COLO668 (cell line): ENCODE measurements at regions not wholly inside any gene's neighbourhood (a gene's known extent, or its start where the extent isn't known, plus 50 kb on each side); places are given as distances from the start of the nearest gene placed in this dataset.

Source experiments
- DNase-seq: peaks from one replicate; lab custom pipeline; 2025; ENCODE audit not compliant: unreplicated experiment; lab: John Stamatoyannopoulos, UW

DNA sequence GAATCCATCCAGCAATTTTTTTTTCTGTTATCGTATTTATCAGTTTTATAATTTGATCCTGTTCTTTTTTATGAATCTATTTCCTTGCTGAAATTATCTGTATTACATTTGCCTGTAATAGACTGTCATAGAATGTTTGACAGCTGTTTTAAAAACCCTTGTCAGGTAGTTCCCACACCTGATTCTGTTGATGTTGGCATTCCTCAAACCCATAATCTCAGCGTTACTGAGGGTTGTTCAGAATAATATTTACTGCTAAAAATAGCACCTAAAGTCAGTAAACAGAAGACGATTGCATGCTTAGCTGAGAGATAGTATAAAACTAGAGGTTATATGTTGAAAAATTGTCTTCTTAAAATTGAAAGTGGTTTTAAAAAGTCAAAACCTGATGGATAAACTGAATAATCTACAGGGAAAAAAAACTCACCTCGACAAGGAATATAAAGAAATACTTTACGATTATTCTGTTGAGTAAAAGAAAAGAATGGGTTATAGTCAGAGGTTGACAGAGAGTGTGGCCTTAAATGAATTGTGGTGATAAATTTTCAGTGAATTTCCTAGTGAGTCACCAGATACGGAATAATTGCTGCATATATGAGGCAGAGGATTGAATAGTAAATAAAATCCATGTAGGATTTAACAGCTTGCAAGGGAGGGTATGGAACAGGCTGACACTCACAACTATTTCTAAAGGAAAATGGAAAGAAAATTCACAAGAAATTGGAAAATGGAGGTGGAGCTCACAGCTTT, 824.1 kb upstream of the IGFBP3 start:
- DNase-seq = no peak

- no peak for DNase-seq
Observed at GRCh38 chr7:46742601-46743000, 821.5 kb upstream of the IGFBP3 start.

DNA sequence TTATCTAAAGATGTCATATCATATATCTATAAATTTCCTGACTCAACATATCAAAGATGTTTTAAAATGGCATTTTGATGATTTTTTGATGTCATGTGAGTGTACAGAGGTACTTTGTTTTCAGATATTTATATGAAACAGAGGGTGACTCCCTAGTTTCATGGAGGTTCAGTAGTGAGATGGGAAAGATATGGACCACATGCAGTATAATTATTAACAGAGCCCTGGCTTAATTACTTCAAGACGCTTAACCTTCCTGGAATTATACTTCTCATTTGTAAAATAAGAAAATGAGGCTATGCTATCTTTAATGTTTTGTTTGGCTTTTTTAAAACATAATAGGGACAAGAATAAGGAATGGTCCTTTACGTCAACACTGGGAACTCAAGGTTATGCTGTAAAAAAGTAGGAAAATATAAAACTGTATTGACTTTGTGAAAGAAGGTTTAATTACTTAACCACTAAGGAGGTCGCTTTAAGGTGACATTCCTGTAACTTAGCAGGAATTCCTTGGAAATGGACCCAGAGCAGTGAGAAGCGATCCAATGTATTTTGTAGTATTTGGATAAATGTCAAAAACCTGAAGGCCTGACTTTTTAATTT, 821.0 kb upstream of the IGFBP3 start:
- no peak for DNase-seq

- DNase-seq = no peak
Observed at GRCh38 chr7:46741181-46741580, 820.1 kb upstream of the IGFBP3 start.

DNA sequence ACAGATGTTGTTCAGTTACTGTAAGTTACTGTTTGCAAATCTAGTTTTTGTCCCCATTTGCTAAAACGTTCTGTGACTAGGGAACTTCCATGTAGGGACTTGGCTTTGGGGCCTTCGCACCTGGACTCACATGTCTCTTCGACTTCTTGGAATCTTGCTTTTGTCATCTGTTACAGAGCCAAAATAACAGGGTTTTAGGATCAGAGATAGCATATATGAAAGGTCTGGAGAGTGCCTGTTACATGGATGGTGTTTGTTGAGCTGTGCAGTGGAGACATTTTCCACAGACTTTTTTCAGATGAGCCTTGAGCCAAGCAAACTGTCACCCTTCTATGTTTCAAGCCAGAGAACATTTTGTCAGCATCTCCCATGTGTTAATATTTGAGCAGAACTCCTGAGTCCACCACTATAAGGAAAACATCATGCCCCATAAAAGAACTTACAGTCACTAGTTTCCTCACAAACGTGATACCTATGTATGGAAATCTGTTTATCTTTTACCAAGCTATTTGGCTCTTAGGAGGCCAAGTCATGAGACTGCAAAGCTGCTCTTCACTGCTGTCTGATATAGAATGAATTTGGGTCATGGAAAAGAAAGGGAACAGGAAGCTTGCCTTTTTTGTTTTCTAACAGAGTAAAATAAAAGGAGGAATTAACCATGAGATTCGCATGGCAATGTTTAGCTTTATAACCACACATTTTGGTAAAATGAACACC, 818.6 kb upstream of the IGFBP3 start:
- no peak for DNase-seq

DNA sequence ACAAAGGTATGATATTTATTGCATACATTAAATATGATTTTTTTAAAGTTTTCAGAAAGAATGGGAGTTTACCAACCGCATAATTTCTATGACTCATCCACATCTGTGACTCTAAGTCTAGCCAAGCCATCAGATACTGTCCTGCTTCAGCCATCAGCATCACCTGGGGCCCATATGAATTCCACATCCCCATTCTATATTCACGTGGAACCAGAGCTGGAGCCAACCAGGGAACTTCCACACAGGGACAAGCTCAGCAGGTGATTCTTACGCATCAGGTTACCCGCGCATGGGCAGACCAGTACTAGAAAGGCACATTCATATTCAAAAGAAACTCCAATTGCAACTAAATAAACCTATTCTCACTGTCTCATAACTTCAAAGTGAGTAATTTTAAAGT, 817.7 kb upstream of the IGFBP3 start:
- DNase-seq = no peak

- DNase-seq = no peak
Observed at GRCh38 chr7:46738165-46738564, 817.1 kb upstream of the IGFBP3 start.

GRCh38 chr7:46725838-46726237, 804.8 kb upstream of the IGFBP3 start:
- DNase-seq = no peak

GRCh38 chr7:46725136-46725535, 804.1 kb upstream of the IGFBP3 start:
- DNase-seq = no peak

- DNase-seq = no peak
Observed at GRCh38 chr7:46723742-46724141, 802.7 kb upstream of the IGFBP3 start.

DNA sequence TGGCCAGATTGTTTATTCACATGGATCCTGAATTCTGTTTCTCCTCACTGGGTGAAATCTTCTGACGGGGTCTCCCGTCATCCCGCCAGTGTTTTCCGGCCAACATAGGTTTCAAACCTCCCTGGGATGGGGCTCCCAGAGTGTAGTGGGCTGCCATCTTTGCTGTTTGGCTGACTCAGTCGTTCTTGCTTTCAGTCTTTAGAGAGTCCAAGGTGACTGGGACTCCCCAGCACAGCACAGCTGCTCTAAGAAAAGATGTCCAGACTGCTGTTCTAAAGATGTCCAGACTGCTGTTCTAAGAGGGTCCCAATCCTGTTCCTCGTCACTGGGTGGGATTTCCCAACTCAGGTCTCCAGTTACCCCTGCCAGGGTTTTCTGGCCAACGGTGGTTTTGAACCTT, 801.9 kb upstream of the IGFBP3 start:
- DNase-seq = no peak

GRCh38 chr7:46720761-46721160, 799.7 kb upstream of the IGFBP3 start:
- no peak for DNase-seq

DNA sequence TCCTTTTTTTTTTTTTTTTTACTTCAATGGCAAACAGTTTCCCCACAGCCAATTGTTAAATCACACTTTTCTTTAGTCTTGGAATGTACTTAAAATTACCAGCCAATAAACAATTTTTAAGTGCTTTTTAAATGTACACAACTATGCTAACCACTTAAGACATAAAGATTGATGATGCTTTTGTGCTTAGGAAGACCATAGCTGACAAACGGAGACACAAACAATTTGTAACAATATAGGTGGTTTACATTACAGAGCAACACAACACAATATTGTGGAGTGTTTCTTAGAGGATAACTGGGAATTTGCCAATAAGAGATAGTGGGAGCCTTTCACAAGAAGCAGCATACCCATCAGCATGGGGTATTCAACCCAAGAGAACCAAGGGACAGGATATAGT, 798.5 kb upstream of the IGFBP3 start:
- DNase-seq = no peak

DNA sequence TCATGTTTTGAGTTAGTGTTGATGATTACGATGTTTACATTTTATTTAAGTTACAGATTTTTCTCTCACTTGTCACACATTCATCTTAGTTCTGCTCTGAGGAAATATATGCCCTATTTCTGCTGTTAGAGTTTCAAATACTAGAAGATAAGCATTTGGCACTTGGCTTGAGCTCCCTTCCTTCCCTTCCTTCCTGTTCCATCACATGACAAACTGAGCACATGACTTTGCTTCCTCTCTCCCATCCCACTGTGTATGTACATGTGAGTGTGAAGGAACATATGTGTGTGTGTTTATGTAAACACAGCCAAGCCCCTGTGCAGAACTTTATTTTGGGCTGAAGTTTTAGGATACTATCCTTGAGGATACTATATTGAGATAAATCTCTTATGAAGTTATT, 795.9 kb upstream of the IGFBP3 start:
- DNase-seq = no peak

GRCh38 chr7:46715579-46715978, 794.5 kb upstream of the IGFBP3 start:
- DNase-seq = no peak

DNA sequence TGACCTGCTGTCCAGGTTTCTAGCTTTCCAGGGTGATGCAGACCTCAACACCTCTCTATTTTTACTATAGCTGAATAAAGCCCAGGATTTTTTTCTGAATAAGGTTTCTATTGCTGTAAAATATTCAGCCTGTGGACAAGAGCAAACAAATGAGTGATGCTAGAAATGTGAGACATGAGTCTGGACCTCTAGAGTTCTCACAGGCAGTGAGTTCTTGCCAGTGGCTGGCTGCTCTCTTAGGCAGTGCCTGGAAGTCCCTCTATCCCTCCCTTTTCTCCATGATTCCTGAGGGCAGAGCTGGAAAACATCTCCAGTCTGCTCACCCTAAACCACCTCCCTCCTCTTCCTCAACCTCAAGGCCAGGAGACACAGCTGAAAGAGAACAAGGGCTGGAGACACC, 793.8 kb upstream of the IGFBP3 start:
- DNase-seq = no peak

GRCh38 chr7:46713868-46714596, 793.0 kb upstream of the IGFBP3 start:
- DNase-seq = no peak

GRCh38 chr7:46710927-46711326, 789.9 kb upstream of the IGFBP3 start:
- DNase-seq = no peak

- DNase-seq = no peak
Observed at GRCh38 chr7:46707973-46708372, 786.9 kb upstream of the IGFBP3 start.

GRCh38 chr7:46705386-46706255, 784.5 kb upstream of the IGFBP3 start:
- no peak for DNase-seq

DNA sequence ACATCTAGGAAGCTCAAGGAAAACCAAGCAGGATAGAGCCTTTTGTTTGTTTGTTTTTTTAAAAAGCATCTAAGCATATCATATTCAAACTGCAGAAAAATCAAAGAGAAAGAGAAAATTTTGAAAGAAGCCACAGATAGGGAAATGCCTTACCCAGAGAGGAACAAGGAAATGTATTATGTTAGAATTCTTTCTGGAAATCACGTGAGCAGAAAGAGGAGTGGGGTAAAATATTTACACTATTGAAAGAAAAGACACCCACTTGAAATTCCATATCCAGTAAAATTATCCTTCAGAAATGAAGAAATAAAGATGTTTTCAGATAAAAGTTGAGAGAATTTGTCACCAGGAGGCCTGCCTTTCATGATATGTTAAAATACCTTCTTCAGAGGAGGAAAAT, 775.7 kb upstream of the IGFBP3 start:
- DNase-seq = no peak
